OCI-LY7 (cell line): ENCODE measurements at regions not wholly inside any gene's neighbourhood (a gene's known extent, or its start where the extent isn't known, plus 50 kb on each side); places are given as distances from the start of the nearest gene placed in this dataset.

Source experiments
- CTCF ChIP-seq: fragments of 200-600 bp; sonication (generic); conservative IDR thresholded peaks from 2 replicates; pipeline ENCODE4 v1.5.1; 2014; ENCODE audit warnings: mild to moderate bottlenecking, antibody characterized with exemption, low read length, moderate library complexity, mixed read lengths
- EZH2phosphoT487 ChIP-seq: fragments of 200-600 bp; sonication (generic); IDR thresholded peaks from 2 replicates; pipeline ENCODE4 v1.6.1; 2018; ENCODE audit warnings: low read depth, borderline replicate concordance, mild to moderate bottlenecking, mixed run types, antibody characterized with exemption, low read length, moderate library complexity, mixed read lengths

- TF ChIP-seq CTCF: no peak
- no peak for TF ChIP-seq EZH2phosphoT487
These were observed 153.6 kb upstream of the GPR12 start for GRCh38 chr13:26914148-26914547.
